C4-2B (cell line): ENCODE measurements at regions not wholly inside any gene's neighbourhood (a gene's known extent, or its start where the extent isn't known, plus 50 kb on each side); places are given as distances from the start of the nearest gene placed in this dataset.

Experiments used
- H3K27ac ChIP-seq: fragments of 450-650 bp; 2 replicates; pipeline ENCODE4 v1.5.1; 2017
- ZFX ChIP-seq: fragments of 450-650 bp; IDR thresholded peaks from 2 replicates; pipeline ENCODE4 v1.6.1; 2017
- TF ChIP-seq, protein P1 (sequence below): fragments of 450-650 bp; conservative IDR thresholded peaks from 2 replicates; pipeline ENCODE4 v1.5.1; 2017; ENCODE audit warnings: mild to moderate bottlenecking

DNA sequence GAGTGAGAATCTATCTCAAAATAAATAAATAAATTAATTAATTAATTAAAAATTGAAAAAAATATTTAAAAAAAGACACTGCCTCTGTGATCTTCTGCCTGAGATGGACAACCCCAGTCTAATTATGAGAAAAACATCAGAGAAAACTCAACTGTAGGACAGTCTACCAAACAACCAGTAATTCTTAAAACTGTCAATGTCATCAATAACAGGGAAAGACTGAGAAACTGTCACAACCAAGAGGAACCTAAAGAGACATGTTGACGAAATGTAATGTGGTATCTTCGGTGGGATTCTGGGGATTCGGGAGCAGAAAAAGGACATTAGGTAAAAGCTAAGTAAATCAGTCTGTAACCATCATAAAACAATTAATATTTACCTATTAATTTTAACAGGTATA, 265.4 kb upstream of the LMCD1 start:
- TF ChIP-seq, protein P1, sequence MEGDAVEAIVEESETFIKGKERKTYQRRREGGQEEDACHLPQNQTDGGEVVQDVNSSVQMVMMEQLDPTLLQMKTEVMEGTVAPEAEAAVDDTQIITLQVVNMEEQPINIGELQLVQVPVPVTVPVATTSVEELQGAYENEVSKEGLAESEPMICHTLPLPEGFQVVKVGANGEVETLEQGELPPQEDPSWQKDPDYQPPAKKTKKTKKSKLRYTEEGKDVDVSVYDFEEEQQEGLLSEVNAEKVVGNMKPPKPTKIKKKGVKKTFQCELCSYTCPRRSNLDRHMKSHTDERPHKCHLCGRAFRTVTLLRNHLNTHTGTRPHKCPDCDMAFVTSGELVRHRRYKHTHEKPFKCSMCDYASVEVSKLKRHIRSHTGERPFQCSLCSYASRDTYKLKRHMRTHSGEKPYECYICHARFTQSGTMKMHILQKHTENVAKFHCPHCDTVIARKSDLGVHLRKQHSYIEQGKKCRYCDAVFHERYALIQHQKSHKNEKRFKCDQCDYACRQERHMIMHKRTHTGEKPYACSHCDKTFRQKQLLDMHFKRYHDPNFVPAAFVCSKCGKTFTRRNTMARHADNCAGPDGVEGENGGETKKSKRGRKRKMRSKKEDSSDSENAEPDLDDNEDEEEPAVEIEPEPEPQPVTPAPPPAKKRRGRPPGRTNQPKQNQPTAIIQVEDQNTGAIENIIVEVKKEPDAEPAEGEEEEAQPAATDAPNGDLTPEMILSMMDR: no peak
- no peak for TF ChIP-seq ZFX
- no peak overlapping the region for H3K27ac ChIP-seq

- H3K27ac ChIP-seq: no peak overlapping the region
- TF ChIP-seq ZFX: no peak
- TF ChIP-seq, protein P1: no peak
Measured at GRCh38 chr3:8237893-8238292, 263.7 kb upstream of the LMCD1 start.

GRCh38 chr3:8238432-8238831, 263.2 kb upstream of the LMCD1 start:
- TF ChIP-seq, protein P1: no peak
- TF ChIP-seq ZFX: no peak
- H3K27ac ChIP-seq: no peak overlapping the region

DNA sequence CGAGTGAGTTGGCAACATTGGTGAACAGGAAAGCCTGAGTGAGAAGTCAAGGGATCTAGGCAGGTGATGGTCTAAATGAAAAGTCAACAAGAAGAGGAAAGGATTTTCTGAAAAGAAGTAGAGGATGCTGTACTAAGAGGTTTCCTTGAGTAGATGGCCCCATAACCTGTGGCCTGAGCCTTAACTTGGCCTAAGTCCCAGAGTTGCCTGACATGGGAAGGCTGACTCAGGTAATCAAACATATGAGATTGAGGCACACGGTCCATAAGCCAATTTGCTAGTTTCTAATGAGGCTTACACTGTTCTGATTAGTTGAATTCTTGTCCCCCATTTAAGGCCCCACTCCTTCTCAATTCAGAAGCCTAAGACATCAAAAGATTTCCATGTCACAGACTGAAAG, 262.5 kb upstream of the LMCD1 start:
- no peak overlapping the region for H3K27ac ChIP-seq
- TF ChIP-seq, protein P1: no peak
- TF ChIP-seq ZFX: no peak

GRCh38 chr3:8239718-8240695, 261.6 kb upstream of the LMCD1 start:
- TF ChIP-seq ZFX: no peak
- TF ChIP-seq, protein P1: peak; percentile 92
- no peak overlapping the region for H3K27ac ChIP-seq

- TF ChIP-seq, protein P1: no peak
- TF ChIP-seq ZFX: no peak
- no peak overlapping the region for H3K27ac ChIP-seq
Measured at GRCh38 chr3:8246070-8246469, 255.6 kb upstream of the LMCD1 start.

DNA sequence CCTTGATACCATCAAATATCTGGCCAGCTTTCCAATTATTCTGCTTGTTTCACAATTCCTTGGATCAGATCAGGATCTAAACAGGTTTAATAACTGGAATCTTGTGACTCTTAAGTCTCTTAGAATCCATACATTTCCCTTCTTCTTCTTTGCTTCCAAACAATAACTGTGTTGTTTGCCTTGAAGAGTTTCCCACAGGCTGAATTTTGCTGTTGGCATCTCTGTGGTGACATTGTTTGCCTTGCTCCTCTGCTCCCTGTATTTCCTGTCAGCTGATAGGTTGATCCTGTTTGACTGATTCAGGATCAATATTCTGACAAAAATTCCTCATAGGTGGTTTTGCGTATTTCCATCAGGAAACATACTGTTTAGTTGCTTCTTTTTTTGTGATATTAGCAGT, 248.4 kb upstream of the LMCD1 start:
- H3K27ac ChIP-seq: no peak overlapping the region
- TF ChIP-seq, protein P1: no peak
- TF ChIP-seq ZFX: no peak
